IMR-90 (cell line): ENCODE measurements at regions not wholly inside any gene's neighbourhood (a gene's known extent, or its start where the extent isn't known, plus 50 kb on each side); places are given as distances from the start of the nearest gene placed in this dataset.

Source experiments
- ATAC-seq: fragments of 200-7000 bp; cut with Tn5 transposase; 2 replicates; pipeline ENCODE4 v1.9.1; 2020; ENCODE audit warnings: low read depth, mild to moderate bottlenecking, moderate library complexity
- BruUV-seq: library from RNA; stranded (reverse); fragments of 400-500 nt; replicated peaks from 2 replicates; lab custom pipeline; 2021; lab: Mats Ljungman, UMichigan
- CTCF ChIA-PET: fragments of 300-600 bp; formaldehyde crosslinking; extraction: SDS; loops from one replicate; lab custom pipeline; 2021; ENCODE audit warnings: antibody characterized with exemption; lab: Yijun Ruan, JAX
- POLR2A ChIA-PET: fragments of 300-600 bp; sonication (Branson Sonifier 250); formaldehyde crosslinking; loops from one replicate; lab custom pipeline; 2022; ENCODE audit warnings: antibody characterized with exemption; ENCODE audit not compliant: unreplicated experiment; lab: Charles Lee
- DNase-seq: peaks from one replicate; pipeline ENCODE4 v3.0.0; 2013
- H2AFZ ChIP-seq: replicated peaks from 2 replicates; pipeline ENCODE3; 2013; ENCODE audit warnings: low read length, mild to moderate bottlenecking; ENCODE audit not compliant: poor library complexity
- H2AK5ac ChIP-seq: 2 replicates; pipeline ENCODE4 v1.6.1; 2013; ENCODE audit warnings: low read depth, low read length, inconsistent platforms
- H2AK9ac ChIP-seq: replicated peaks from 2 replicates; pipeline ENCODE3; 2013; ENCODE audit warnings: mild to moderate bottlenecking, low read depth, low read length, moderate library complexity; ENCODE audit not compliant: poor library complexity
- H2BK120ac ChIP-seq: 2 replicates; pipeline ENCODE4 v1.6.1; 2013; ENCODE audit warnings: low read depth, low read length, inconsistent platforms
- H2BK15ac ChIP-seq: 3 replicates; pipeline ENCODE4 v1.6.1; 2013; ENCODE audit warnings: low read depth, low read length, inconsistent platforms
- H2BK20ac ChIP-seq: 2 replicates; pipeline ENCODE4 v1.6.1; 2013; ENCODE audit warnings: low read depth, mild to moderate bottlenecking, inconsistent platforms, low read length, moderate library complexity
- H2BK5ac ChIP-seq: 2 replicates; pipeline ENCODE4 v1.6.1; 2013; ENCODE audit warnings: mild to moderate bottlenecking, low read depth, low read length, inconsistent platforms; ENCODE audit not compliant: poor library complexity, severe bottlenecking
- H3K14ac ChIP-seq: replicated peaks from 2 replicates; pipeline ENCODE4 v1.6.1; 2013; ENCODE audit warnings: low read depth, low read length, inconsistent platforms
- H3K18ac ChIP-seq: 2 replicates; pipeline ENCODE4 v1.6.1; 2013; ENCODE audit warnings: low read depth, low read length, control low read depth
- H3K23ac ChIP-seq: 2 replicates; pipeline ENCODE4 v1.6.1; 2013; ENCODE audit warnings: low read depth, low read length, inconsistent platforms
- H3K27ac ChIP-seq: 2 replicates; pipeline ENCODE4 v1.5.1; 2013; ENCODE audit warnings: mild to moderate bottlenecking, control low read depth, low read length; ENCODE audit not compliant: insufficient read depth
- H3K27me3 ChIP-seq: 2 replicates; pipeline ENCODE4 v1.6.1; 2013; ENCODE audit warnings: low read length; ENCODE audit not compliant: control insufficient read depth, insufficient read depth
- H3K36me3 ChIP-seq: 2 replicates; pipeline ENCODE4 v1.6.1; 2013; ENCODE audit warnings: low read length, mixed read lengths; ENCODE audit not compliant: control insufficient read depth, insufficient read depth
- H3K4ac ChIP-seq: 2 replicates; pipeline ENCODE4 v1.6.1; 2013; ENCODE audit warnings: low read depth, low read length, inconsistent platforms
- H3K4me1 ChIP-seq: 2 replicates; pipeline ENCODE4 v1.6.1; 2013; ENCODE audit warnings: low read length, mixed read lengths; ENCODE audit not compliant: control insufficient read depth, insufficient read depth
- H3K4me2 ChIP-seq: 2 replicates; pipeline ENCODE4 v1.6.1; 2013; ENCODE audit warnings: low read depth, mild to moderate bottlenecking, control low read depth, low read length, moderate library complexity
- H3K4me3 ChIP-seq: 2 replicates; pipeline ENCODE4 v1.5.1; 2013; ENCODE audit warnings: low read depth, mild to moderate bottlenecking, control low read depth, low read length, moderate library complexity; ENCODE audit not compliant: insufficient read depth
- H3K56ac ChIP-seq: 2 replicates; pipeline ENCODE4 v1.6.1; 2013; ENCODE audit warnings: low read length, inconsistent platforms; ENCODE audit not compliant: insufficient read depth; ENCODE audit errors: extremely low read depth
- H3K79me1 ChIP-seq, 2 experiments: 2 replicates each; pipeline ENCODE4 v1.6.1; 2013; ENCODE audit warnings: low read length in 2 of 2, inconsistent platforms in 1 of 2, low read depth in 1 of 2
- H3K9ac ChIP-seq: 2 replicates; pipeline ENCODE4 v1.6.1; 2013; ENCODE audit warnings: low read depth, low read length, control low read depth
- H3K9me1 ChIP-seq: 2 replicates; pipeline ENCODE4 v1.6.1; 2013; ENCODE audit warnings: low read length, inconsistent platforms; ENCODE audit not compliant: insufficient read depth
- H3K9me3 ChIP-seq: 2 replicates; pipeline ENCODE4 v1.6.1; 2013; ENCODE audit warnings: low read length; ENCODE audit not compliant: control insufficient read depth, insufficient read depth
- H4K20me1 ChIP-seq: 2 replicates; pipeline ENCODE4 v1.6.1; 2013; ENCODE audit warnings: low read length, inconsistent platforms; ENCODE audit not compliant: insufficient read depth
- H4K5ac ChIP-seq: 2 replicates; pipeline ENCODE4 v1.6.1; 2013; ENCODE audit warnings: mild to moderate bottlenecking, low read depth, low read length, control low read depth
- H4K8ac ChIP-seq, 2 experiments: 2 replicates each; pipeline ENCODE4 v1.6.1; 2013; ENCODE audit warnings: low read depth in 2 of 2, low read length in 2 of 2, control low read depth in 1 of 2, inconsistent platforms in 1 of 2
- H4K91ac ChIP-seq: 2 replicates; pipeline ENCODE4 v1.6.1; 2013; ENCODE audit warnings: low read depth, low read length, inconsistent platforms; ENCODE audit not compliant: insufficient read depth
- BHLHE40 ChIP-seq: fragments of 150-350 bp; IDR thresholded peaks from 2 replicates; pipeline ENCODE4 v1.6.1; 2016; ENCODE audit warnings: mild to moderate bottlenecking, low read depth, low read length
- CEBPB ChIP-seq: IDR thresholded peaks from 2 replicates; pipeline ENCODE4 v1.6.1; 2012; ENCODE audit warnings: low read depth, low read length, improper control_type of control experiment
- CHD1 ChIP-seq: IDR thresholded peaks from 2 replicates; pipeline ENCODE4 v1.6.1; 2012; ENCODE audit warnings: low read depth, low read length, improper control_type of control experiment
- FOS ChIP-seq: fragments of 150-350 bp; IDR thresholded peaks from 2 replicates; pipeline ENCODE4 v1.6.1; 2016; ENCODE audit warnings: low read depth, low read length
- MAFK ChIP-seq: IDR thresholded peaks from 2 replicates; pipeline ENCODE4 v1.6.1; 2012; ENCODE audit warnings: low read depth, low read length, improper control_type of control experiment
- MXI1 ChIP-seq: IDR thresholded peaks from 2 replicates; pipeline ENCODE4 v1.6.1; 2012; ENCODE audit warnings: low read depth, mild to moderate bottlenecking, low read length, moderate library complexity, borderline replicate concordance
- NFE2L2 ChIP-seq: fragments of 150-350 bp; IDR thresholded peaks from 2 replicates; pipeline ENCODE4 v1.6.1; 2016; ENCODE audit warnings: low read depth, mild to moderate bottlenecking, low read length
- RAD21 ChIP-seq: IDR thresholded peaks from 2 replicates; pipeline ENCODE4 v1.6.1; 2012; ENCODE audit warnings: low read length, improper control_type of control experiment
- dilution Hi-C: fragments of 300-500 bp; cut with HindIII; formaldehyde crosslinking; loops from one replicate; pipeline ENCODE4 v1.14.3; 2018; ENCODE audit warnings: low sequenced_read_pairs; ENCODE audit not compliant: unreplicated experiment
- in situ Hi-C: fragments of 300-500 bp; cut with MboI; formaldehyde crosslinking; loops from 3 replicates; pipeline ENCODE4 v1.14.3; 2019; ENCODE audit warnings: low sequenced_read_pairs, inconsistent platforms, mixed read lengths
- intact Hi-C: fragments of 100-400 bp; cut with micrococcal nuclease; formaldehyde crosslinking; loops from 2 replicates; pipeline ENCODE4 v1.10.0; 2022
- TF ChIP-seq, protein P1 (sequence below): fragments of 150-350 bp; IDR thresholded peaks from 2 replicates; pipeline ENCODE4 v1.6.1; 2017; ENCODE audit warnings: mild to moderate bottlenecking, antibody characterized with exemption, low read length, low read depth

DNA sequence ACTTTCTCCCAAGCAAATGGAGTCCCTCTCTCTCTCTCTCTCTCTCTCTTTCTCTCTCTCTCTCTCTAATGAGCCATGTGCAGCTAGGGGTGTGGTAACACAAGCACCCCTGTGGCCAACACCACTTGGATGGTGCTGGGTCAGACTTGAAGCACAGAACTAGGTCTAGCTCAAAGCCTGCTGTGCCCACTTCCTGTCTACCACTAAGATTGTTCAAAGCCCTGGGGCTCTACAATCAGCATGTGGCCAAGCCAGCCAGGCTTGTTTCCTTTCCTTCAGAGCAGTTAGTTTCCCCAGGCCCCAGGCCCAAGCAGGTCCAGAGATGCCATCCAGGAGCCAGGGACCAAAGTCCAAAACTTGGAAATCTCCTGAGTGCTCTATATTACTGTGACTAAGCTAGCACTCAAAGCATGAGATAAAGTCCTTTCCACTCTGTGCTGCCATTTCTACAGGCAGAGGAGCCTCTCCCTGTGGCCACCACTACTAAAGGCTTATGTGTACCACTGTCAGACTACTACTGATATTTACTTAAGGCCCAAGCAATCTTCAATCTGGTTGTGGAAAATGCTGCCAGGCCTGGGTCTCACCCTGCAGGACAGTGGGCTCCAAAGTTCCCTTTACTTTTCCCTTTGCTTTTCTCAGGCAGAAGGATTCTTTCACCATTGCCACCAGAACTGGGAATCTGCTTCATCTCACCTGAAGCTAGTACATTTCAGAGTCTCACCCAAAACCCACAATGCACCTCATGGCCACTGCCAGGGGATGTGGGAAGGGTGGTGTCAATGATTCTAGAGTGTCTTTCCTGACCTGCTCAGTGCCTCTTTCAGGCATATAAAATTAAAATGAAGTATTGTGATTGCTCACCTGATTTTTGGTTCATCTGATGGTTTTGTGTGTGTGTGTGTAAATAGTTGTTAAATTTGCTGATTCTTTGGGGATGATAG, 999.5 kb downstream of the NCAM2 start:
- dilution Hi-C loops (no loop called here), in situ Hi-C loops (no loop called here), intact Hi-C loops (no loop called here)
- Histone ChIP-seq H2AFZ (no peak overlapping the region), H4K91ac (no peak overlapping the region), H3K79me1 (no peaks in the 10 kb centered on the region), H3K4me1 (no peaks in the 10 kb centered on the region), H3K14ac (no peak overlapping the region), H3K36me3 (no peaks in the 10 kb centered on the region), H3K4me2 (no peak overlapping the region), H4K20me1 (no peaks in the 10 kb centered on the region), H2BK15ac (no peak overlapping the region), H2AK9ac (no peak overlapping the region), H4K8ac (no peak overlapping the region), H3K9ac (no peak overlapping the region), H3K27ac (no peak overlapping the region), H2BK5ac (no peak overlapping the region), H3K27me3 (no peaks in the 10 kb centered on the region), H4K5ac (no peak overlapping the region), H3K9me3 (peaks cover 6% of the 10 kb centered on the region; the same call in 1 of the 2 replicates), H3K9me1 (no peaks in the 10 kb centered on the region), H2BK20ac (no peak overlapping the region), H3K18ac (no peak overlapping the region), H2AK5ac (no peak overlapping the region), H3K4ac (no peak overlapping the region), H2BK120ac (no peak overlapping the region), H3K4me3 (no peak overlapping the region), H3K23ac (no peak overlapping the region), H3K56ac (no peak overlapping the region)
- ATAC-seq (no peak), DNase-seq (no peak)
- ChIA-PET POLR2A (no interaction called here), CTCF (no interaction called here)
- BruUV-seq, result no TSS peak
- TF ChIP-seq, protein P1, sequence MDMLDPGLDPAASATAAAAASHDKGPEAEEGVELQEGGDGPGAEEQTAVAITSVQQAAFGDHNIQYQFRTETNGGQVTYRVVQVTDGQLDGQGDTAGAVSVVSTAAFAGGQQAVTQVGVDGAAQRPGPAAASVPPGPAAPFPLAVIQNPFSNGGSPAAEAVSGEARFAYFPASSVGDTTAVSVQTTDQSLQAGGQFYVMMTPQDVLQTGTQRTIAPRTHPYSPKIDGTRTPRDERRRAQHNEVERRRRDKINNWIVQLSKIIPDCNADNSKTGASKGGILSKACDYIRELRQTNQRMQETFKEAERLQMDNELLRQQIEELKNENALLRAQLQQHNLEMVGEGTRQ, result no peak
- no peak for TF ChIP-seq NFE2L2
- no peak for TF ChIP-seq BHLHE40
- TF ChIP-seq MXI1, result no peak
- TF ChIP-seq FOS, result no peak
- TF ChIP-seq CEBPB, result no peak
- no peak for TF ChIP-seq MAFK
- TF ChIP-seq CHD1, result no peak
- TF ChIP-seq RAD21, result no peak
